NCI-H2171 treated with DMSO at 0.1 percent for 48 hours (cell line): ENCODE measurements at regions not wholly inside any gene's neighbourhood (a gene's known extent, or its start where the extent isn't known, plus 50 kb on each side); places are given as distances from the start of the nearest gene placed in this dataset.
"Not testable (repeated sequence)": the region's sequence is repeated elsewhere in the genome, so short reads cannot be mapped to it uniquely, and the experiment has no call there.

Experiments used
- DNase-seq: peaks from one replicate; lab custom pipeline; 2025; lab: John Stamatoyannopoulos, UW

DNA sequence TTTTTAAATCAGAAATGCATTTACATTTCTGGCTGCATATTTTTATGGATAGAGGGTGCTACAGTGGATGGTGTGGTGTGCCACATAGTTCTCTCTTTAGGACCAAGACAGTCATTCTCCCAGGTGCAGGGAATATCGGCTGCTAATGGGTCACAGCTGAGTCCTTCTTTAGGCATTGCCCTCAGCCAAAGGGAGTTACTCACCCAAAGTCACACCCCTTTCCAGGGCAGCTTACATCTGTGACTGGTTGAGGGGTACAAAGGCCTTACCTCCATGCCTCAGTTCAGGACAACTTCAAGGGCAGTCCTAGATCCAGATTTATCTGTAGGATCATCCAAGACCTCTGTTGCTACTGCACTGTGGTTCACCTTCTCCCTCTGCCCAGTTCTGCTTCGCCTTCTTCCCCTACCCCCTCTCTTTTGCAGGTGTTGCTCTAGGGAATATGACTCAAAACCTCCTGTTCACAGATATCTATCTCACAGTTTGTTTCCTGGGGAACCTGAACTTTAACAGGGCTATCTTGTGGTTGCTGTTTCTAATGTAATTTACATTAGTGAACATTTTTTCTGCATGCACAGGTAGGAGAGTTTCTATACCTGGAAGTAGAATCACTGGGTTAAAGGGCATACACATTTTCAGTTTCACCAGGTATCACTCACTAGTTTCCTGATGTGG lies 413.9 kb downstream of the RPS6KC1 start:
- no peak for DNase-seq

- DNase-seq: no peak
These were observed 415.5 kb downstream of the RPS6KC1 start for GRCh38 chr1:213466541-213466940.

GRCh38 chr1:213474054-213474453 lies 423.0 kb downstream of the RPS6KC1 start:
- DNase-seq: no peak

GRCh38 chr1:213481395-213481794 lies 430.4 kb downstream of the RPS6KC1 start:
- no peak for DNase-seq

DNA sequence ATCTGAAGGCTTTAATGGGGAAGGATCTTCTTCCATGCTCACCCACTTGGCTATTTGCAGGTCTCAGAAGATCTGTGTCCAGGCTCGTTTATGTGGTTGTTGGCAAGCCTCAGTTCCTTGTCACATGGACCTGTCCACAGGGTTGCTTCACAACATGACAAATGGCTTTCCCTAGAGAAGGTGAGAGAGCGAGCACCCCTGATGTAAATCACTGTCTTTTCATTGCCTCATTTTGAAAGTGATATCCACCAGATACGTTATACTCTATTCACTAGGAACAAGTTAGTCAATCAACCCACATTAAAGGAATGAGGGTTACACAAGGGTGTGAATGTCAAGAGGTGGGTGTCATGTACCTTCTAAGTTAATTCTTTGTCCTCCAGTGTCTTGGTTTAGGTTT lies 433.3 kb downstream of the RPS6KC1 start:
- DNase-seq: no peak

GRCh38 chr1:213484758-213485157 lies 433.7 kb downstream of the RPS6KC1 start:
- DNase-seq: no peak

GRCh38 chr1:213486488-213486887 lies 435.4 kb downstream of the RPS6KC1 start:
- DNase-seq: no peak

DNA sequence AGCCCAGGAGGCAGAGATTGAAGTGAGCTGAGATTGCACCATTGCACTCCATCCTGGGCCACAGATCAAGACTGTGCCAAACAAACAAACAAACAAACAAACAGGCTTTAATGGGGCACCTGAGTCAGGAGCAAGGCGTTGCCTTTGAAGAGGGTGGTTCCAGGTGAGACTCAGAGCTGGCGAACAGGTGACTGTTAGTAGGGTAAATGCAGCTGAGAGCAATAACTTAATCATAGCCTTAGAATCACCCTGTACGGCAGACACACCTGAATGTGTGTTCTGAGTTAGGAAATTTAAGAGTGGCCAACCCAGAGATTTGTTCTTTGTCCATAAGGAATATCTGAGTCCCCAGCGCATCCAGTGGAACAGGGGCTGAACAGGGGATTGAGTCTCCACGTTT lies 440.4 kb downstream of the RPS6KC1 start:
- DNase-seq: no peak

DNA sequence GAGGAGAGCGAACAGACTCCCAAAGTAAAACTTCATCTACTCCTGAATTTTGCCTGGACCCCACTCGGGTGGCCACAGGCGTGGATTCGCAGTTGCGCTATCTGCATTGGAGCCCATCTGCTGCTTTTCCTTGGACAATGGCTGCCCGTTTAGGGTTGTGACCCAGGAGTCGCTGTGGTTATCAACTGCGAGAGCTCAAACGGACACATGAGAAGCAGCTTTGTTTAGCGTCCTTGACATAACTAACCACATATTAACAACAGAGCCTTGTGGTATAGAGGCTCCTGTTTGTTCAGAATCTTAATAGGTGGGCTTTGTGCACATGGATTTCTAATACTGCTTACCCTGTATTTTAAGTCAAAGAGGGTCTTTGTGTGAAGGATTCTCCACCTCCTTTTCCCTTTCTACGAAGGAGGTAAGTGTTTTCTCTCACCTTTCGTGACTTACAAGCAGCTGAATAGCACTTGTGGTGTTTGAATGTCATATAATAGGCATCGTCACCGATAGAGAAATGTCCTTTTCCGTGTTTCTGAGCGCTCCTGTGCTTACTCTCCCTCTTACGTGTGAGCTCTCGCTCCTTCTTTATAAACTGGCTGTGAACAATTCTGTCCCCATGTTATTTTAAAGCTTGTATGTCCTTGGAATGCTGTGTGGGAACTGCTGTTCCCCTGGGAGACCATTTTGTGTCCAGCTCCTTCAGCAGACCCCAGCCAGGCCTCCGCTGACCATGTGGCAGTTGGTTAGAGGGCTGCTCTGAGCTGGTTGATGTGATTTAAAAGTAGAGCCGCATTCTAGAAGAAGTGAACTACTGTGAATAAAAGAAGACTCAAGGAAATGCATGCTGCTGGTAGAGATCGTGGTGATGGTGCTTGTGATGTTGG lies 441.4 kb downstream of the RPS6KC1 start:
- DNase-seq: no peak

DNA sequence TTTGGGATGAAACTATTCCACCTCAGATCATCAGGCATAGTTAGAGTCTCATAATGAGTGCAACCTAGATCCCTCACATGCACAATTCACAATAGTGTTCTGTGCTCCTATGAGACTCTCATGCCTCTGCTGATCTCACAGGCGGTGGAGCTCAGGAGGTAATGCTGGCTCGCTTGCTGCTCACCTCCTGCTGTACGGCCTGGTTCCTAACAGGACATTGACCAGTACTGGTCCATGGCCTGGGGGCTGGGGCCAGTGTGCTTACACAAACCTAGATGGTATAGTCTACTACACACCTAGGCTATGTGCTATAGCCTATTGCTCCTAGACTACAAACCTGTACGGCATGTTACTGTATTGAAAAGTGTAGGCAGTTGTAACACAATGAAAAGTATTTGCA lies 448.4 kb downstream of the RPS6KC1 start:
- no peak for DNase-seq

GRCh38 chr1:213507472-213508223 lies 456.6 kb downstream of the RPS6KC1 start:
- no peak for DNase-seq

GRCh38 chr1:213511173-213511572 lies 460.1 kb downstream of the RPS6KC1 start:
- DNase-seq: no peak

DNA sequence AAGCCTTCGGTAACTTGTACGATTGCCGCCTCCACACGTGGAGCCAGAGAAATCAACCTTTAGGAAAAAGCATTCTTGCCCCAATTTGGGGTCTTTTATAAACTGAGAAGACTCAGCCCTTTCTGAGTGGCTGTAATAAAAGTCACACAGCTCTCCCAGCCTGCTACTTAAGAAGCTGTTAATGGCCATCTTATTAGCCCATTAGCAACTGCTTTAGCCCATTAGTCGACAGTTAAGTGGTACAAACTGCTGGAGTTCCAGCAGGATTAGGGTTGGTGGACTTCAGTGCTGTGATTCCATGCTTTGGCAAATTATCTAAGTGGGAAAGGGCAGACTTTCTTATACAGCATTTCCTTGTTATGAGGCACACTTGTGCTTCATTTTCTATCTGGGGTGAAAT lies 461.3 kb downstream of the RPS6KC1 start:
- DNase-seq: no peak

GRCh38 chr1:213513006-213513405 lies 462.0 kb downstream of the RPS6KC1 start:
- no peak for DNase-seq

GRCh38 chr1:213514408-213515179 lies 463.6 kb downstream of the RPS6KC1 start:
- not testable (repeated sequence) for DNase-seq

- DNase-seq: peak; percentile 16
These were observed 468.1 kb downstream of the RPS6KC1 start for GRCh38 chr1:213519098-213519497.

DNA sequence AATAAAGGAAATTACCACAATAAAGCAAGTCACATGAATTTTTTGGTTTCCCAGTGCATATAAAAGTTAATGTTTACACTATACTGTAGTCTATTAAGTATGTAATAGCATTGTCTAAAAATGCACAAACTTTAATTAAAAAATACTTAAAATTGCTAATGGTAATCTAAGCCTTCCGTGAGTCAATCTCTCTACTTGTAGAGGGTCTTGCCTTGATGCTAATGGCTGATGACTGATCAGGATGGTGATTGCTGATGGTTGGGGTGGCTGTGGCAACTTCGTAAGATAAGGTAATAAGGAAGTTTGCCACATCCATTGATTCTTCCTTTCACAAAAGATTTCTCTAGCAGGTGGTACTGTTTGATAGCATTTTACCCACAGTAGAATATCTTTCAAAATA lies 466.6 kb upstream of the PROX1 start:
- DNase-seq: no peak

DNA sequence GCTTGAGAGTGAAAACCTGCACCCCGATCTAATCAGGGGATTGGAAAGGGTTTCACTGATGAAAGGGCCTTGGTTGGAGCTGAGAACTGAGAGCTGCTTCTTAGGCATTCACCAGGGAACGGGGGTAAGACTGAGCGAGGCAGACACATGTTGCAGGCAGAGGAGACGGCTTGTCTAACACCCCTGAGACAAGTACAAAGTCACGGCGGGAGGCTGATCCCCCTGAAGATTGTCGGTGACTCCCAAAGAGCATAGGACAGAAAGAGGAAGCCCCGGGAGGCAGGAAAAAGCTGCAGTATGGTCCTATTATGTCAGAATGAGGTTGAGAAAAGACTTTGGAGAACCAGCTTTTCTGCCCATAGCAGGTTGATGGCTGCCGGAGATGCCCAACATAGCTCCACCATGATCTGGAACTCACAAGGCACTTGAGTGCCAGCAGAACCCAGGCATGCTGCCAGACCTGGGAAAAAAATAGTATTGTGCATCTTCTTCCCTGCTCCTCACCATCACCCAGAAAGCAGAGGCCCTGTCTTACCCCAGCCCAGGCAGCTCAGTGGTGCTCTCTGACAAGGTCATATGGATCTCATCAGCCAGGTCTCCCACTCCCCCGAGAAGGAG lies 463.9 kb upstream of the PROX1 start:
- DNase-seq: no peak

GRCh38 chr1:213526306-213526705 lies 461.5 kb upstream of the PROX1 start:
- DNase-seq: no peak

GRCh38 chr1:213530611-213531320 lies 457.0 kb upstream of the PROX1 start:
- DNase-seq: no peak
